HL-60 (cell line): ENCODE measurements at regions not wholly inside any gene's neighbourhood (a gene's known extent, or its start where the extent isn't known, plus 50 kb on each side); places are given as distances from the start of the nearest gene placed in this dataset.

Source experiments
- POLR2AphosphoS5 ChIP-seq: IDR thresholded peaks from 2 replicates; pipeline ENCODE4 v1.6.1; 2012; ENCODE audit warnings: low read depth
- TF ChIP-seq, protein P1 (sequence below): IDR thresholded peaks from one replicate; pipeline ENCODE4 v1.5.1; 2011; ENCODE audit warnings: low read length, control low read depth, inconsistent platforms; ENCODE audit not compliant: insufficient read depth
- TF ChIP-seq, protein P2 (sequence below): IDR thresholded peaks from 2 replicates; pipeline ENCODE4 v1.6.1; 2012; ENCODE audit warnings: low read depth; ENCODE audit not compliant: insufficient replicate concordance

DNA sequence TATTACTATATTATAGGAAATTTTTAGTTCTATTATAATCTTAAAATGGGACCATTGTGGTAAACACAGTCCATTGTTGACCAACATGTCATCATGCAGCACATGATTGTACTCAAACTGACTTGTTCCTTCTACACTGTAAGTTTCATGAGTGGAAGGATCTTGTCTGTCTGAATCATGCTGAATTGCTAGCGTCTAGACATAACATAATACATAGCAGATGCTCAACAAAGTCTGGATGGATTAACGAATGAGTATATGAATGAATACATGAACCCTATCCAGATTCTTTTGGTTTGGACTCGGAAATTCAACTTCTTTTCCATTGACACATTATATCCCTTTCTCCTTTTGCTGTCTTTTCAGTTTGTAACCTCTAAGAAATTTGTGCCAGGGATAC lies 429.2 kb upstream of the SGCD start:
- TF ChIP-seq, protein P1, sequence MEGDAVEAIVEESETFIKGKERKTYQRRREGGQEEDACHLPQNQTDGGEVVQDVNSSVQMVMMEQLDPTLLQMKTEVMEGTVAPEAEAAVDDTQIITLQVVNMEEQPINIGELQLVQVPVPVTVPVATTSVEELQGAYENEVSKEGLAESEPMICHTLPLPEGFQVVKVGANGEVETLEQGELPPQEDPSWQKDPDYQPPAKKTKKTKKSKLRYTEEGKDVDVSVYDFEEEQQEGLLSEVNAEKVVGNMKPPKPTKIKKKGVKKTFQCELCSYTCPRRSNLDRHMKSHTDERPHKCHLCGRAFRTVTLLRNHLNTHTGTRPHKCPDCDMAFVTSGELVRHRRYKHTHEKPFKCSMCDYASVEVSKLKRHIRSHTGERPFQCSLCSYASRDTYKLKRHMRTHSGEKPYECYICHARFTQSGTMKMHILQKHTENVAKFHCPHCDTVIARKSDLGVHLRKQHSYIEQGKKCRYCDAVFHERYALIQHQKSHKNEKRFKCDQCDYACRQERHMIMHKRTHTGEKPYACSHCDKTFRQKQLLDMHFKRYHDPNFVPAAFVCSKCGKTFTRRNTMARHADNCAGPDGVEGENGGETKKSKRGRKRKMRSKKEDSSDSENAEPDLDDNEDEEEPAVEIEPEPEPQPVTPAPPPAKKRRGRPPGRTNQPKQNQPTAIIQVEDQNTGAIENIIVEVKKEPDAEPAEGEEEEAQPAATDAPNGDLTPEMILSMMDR: no peak
- no peak for TF ChIP-seq POLR2AphosphoS5
- TF ChIP-seq, protein P2, sequence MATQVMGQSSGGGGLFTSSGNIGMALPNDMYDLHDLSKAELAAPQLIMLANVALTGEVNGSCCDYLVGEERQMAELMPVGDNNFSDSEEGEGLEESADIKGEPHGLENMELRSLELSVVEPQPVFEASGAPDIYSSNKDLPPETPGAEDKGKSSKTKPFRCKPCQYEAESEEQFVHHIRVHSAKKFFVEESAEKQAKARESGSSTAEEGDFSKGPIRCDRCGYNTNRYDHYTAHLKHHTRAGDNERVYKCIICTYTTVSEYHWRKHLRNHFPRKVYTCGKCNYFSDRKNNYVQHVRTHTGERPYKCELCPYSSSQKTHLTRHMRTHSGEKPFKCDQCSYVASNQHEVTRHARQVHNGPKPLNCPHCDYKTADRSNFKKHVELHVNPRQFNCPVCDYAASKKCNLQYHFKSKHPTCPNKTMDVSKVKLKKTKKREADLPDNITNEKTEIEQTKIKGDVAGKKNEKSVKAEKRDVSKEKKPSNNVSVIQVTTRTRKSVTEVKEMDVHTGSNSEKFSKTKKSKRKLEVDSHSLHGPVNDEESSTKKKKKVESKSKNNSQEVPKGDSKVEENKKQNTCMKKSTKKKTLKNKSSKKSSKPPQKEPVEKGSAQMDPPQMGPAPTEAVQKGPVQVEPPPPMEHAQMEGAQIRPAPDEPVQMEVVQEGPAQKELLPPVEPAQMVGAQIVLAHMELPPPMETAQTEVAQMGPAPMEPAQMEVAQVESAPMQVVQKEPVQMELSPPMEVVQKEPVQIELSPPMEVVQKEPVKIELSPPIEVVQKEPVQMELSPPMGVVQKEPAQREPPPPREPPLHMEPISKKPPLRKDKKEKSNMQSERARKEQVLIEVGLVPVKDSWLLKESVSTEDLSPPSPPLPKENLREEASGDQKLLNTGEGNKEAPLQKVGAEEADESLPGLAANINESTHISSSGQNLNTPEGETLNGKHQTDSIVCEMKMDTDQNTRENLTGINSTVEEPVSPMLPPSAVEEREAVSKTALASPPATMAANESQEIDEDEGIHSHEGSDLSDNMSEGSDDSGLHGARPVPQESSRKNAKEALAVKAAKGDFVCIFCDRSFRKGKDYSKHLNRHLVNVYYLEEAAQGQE: no peak
